Superior temporal gyrus (tissue), 1 donor: ENCODE measurements at regions not wholly inside any gene's neighbourhood (a gene's known extent, or its start where the extent isn't known, plus 50 kb on each side); places are given as distances from the start of the nearest gene placed in this dataset.
A peak's percentile ranks its signal among the peaks of the same experiment; 100 is the strongest.
"Not testable (repeated sequence)": the region's sequence is repeated elsewhere in the genome, so short reads cannot be mapped to it uniquely, and the experiment has no call there.

Source experiments
- DNase-seq: peaks from one replicate; pipeline ENCODE4 v3.0.0-alpha.2; 2016; ENCODE audit errors: extremely low spot score

- DNase-seq, result no peak
Observed at GRCh38 chr4:116328261-116328860, 757.0 kb downstream of the TRAM1L1 start.

- no peak for DNase-seq
Observed at GRCh38 chr4:116323606-116324005, 761.8 kb downstream of the TRAM1L1 start.

GRCh38 chr4:116321471-116321870, 763.9 kb downstream of the TRAM1L1 start:
- no peak for DNase-seq

- no peak for DNase-seq
Observed at GRCh38 chr4:116320859-116321258, 764.5 kb downstream of the TRAM1L1 start.

- DNase-seq, result no peak
Observed at GRCh38 chr4:116303736-116304188, 781.6 kb downstream of the TRAM1L1 start.

GRCh38 chr4:116302990-116303735, 782.2 kb downstream of the TRAM1L1 start:
- no peak for DNase-seq

GRCh38 chr4:116275006-116275405, 810.4 kb downstream of the TRAM1L1 start:
- no peak for DNase-seq

- no peak for DNase-seq
Observed at GRCh38 chr4:116272336-116272735, 813.0 kb downstream of the TRAM1L1 start.

- not testable (repeated sequence) for DNase-seq
Observed at GRCh38 chr4:116260931-116261330, 824.4 kb downstream of the TRAM1L1 start.

- DNase-seq, result no peak
Observed at GRCh38 chr4:116244771-116245170, 840.6 kb downstream of the TRAM1L1 start.

GRCh38 chr4:116243431-116243830, 841.9 kb downstream of the TRAM1L1 start:
- DNase-seq, result no peak

GRCh38 chr4:116233971-116234370, 851.4 kb downstream of the TRAM1L1 start:
- DNase-seq, result no peak

- DNase-seq, result not testable (repeated sequence)
Observed at GRCh38 chr4:116231999-116232398, 853.4 kb downstream of the TRAM1L1 start.

- no peak for DNase-seq
Observed at GRCh38 chr4:116229420-116229819, 856.0 kb downstream of the TRAM1L1 start.

- no peak for DNase-seq
Observed at GRCh38 chr4:116223040-116223732, 862.2 kb downstream of the TRAM1L1 start.

GRCh38 chr4:116217781-116218180, 867.6 kb downstream of the TRAM1L1 start:
- DNase-seq, result no peak

- DNase-seq, result no peak
Observed at GRCh38 chr4:116215622-116216021, 869.8 kb downstream of the TRAM1L1 start.

GRCh38 chr4:116202524-116202923, 882.9 kb downstream of the TRAM1L1 start:
- no peak for DNase-seq

GRCh38 chr4:116197317-116197809, 888.0 kb downstream of the TRAM1L1 start:
- no peak for DNase-seq

- no peak for DNase-seq
Observed at GRCh38 chr4:116183241-116183640, 902.1 kb downstream of the TRAM1L1 start.

- peak; percentile 74 for DNase-seq
Observed at GRCh38 chr4:116180157-116180601, 905.2 kb downstream of the TRAM1L1 start.

- DNase-seq, result not testable (repeated sequence)
Observed at GRCh38 chr4:116151371-116151770, 934.0 kb downstream of the TRAM1L1 start.
